ENCODE measurements at regions not wholly inside any gene's neighbourhood (a gene's known extent, or its start where the extent isn't known, plus 50 kb on each side); places are given as distances from the start of the nearest gene placed in this dataset.
"Not testable (repeated sequence)": the region's sequence is repeated elsewhere in the genome, so short reads cannot be mapped to it uniquely, and the experiment has no call there.

DNA sequence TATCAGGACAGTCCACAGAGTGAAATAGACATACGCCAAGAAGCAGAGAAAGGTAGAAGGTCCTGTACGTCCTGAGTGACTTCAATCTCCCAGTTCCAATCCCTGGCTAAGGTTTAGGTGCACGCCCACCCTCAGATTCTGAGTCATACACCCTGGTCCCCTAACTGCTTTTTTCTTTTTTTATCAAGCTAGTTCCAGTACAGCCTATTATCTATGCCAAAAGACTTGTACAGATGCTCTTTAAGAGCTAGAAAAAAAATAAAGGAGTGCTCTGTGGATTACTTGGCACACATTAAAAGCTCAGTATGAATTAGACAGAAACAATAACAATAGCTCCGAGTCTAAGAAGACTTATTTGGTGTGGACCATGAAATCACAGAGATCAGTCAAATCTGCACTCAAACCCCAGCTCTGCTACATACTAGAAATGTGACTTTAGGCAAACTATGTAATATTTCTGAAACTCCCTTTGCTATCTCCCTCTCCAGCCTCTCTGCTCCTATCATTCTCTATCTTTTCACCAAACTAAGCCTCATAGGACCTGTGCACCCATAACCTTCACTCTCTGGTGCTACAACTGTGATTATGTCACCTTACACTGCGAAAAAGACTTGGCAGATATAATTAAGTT is 168.8 kb upstream of the KCTD7 start:
- not testable (repeated sequence) for DNase-seq

DNA sequence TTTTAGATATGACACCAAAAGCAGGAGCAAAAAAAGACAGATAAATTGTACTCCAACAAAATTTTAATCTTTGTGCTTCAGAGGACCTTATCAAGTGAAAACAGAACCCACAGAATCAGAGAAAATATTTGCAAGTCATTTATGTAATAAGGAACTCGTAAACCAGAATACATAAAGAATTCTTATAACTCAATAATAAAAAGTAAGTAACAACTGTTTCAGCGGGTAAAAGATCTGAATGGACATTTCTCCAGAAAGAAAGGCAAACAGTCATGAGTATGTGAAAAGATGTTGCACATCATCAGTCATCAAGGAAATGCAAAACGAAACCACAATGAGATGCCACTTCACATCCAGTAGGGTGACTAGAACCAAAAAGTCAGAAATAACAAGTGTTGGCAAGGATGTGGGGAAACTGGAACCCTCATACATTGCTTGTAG is 167.7 kb upstream of the KCTD7 start:
- DNase-seq = no peak

GRCh38 chr7:66461397-66461796 is 167.3 kb upstream of the KCTD7 start:
- DNase-seq = not testable (repeated sequence)

DNA sequence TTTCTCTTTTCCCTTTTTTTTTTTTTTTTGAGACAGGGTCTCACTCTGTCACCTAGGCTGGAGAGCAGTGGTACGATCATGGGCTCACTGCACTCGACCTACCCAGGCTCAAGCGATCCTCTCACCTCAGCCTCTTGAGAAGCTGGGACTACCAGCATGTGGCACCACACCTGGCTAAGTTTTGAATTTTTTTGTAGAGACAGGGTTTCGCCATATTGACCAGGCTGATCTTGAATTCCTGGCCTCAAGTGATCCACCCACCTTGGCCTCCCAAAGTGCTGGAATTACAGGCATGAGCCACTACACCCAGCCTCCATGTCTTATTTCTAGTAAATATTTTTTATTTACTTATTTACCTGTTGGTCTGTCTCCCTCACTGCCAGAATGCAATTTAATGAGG is 165.8 kb upstream of the KCTD7 start:
- not testable (repeated sequence) for DNase-seq

- no peak for DNase-seq
Measured at GRCh38 chr7:66464059-66464458, 164.6 kb upstream of the KCTD7 start.

DNA sequence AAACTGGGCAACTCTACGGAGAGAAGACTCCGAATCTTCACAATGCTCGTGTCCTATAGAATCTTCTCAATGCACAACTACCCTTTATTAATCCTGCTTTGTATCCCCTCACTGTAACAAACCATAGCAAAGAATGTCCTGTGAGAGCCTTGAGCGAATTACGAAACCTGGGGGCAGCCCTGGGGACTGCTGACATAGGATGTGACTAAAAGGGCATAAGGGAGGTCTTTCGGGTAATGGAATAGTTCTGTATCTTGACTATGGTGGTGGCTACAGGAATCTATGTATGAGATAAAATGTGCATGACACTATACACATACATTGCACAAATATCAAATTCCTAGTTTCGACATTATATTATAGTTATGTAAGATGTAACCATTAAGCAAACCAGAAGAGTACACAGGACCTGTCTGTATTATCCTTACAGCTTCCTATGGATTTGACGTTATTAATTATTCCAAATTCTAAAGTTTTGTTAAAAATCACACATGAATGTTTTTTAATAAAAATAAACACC is 162.5 kb upstream of the KCTD7 start:
- no peak for DNase-seq

DNA sequence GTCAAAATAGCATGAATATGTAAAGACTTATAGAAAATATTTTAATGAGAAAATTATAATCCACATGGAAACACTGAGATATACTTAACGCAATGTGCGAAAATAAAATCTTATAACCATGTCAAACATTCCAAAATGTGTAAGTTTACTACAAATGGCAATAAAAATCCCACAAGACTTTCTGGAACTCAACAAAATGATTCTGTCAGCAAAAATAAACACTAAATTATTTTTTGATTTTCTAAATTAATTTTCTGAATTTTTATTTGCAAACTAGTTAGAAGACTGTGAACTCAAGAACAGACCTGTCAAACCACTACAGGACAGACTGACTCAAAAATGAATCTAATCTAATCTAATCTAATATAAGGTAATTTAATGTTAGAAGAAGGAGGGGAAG is 160.8 kb upstream of the KCTD7 start:
- DNase-seq = no peak

DNA sequence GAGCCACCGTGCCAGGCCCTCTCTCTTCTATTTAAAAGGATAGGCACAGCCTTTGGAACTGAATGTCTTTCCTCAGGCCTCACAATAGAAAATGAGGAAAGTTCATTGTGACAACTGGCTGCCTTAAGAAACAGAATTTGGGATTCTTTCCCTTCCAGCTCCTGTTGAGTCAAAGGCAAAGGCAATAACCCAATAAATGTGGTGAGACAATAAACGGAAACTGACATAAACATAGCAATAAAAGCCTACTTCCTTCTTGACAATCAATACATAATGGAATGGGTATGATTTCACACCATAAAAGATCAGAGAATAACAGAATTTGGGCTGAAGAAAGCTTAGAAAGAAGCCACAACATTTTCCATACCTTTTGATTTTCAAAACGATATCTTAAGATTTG is 155.6 kb upstream of the KCTD7 start:
- not testable (repeated sequence) for DNase-seq

- no peak for DNase-seq
Measured at GRCh38 chr7:66474441-66474840, 154.2 kb upstream of the KCTD7 start.

- not testable (repeated sequence) for DNase-seq
Measured at GRCh38 chr7:66476056-66476455, 152.6 kb upstream of the KCTD7 start.

DNA sequence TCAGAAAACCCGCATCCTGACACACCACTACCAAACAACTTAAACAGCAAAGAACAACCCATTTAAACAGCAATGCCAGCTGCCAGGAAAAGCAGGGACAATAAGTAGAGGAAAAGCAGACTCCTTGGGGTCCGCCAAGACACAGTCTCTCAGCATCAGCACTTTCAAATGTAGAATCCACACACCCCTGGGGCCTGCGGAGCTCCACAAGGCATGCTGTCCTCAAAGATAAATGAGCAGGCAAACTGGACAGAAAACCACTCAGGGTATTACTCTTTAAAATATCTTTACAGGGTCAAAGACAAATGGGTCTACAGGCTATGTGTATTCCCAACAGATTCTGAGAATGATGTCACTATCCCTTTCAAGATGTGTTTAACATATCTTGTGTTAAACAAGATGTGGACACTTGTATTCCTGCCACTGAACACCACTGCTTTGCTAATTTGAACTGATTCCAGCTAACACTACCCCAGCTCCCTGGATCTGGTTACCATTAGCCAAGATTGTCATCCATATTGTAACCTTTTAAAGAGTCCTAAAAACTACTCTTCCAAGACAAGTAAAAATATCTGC is 150.8 kb upstream of the KCTD7 start:
- not testable (repeated sequence) for DNase-seq

DNA sequence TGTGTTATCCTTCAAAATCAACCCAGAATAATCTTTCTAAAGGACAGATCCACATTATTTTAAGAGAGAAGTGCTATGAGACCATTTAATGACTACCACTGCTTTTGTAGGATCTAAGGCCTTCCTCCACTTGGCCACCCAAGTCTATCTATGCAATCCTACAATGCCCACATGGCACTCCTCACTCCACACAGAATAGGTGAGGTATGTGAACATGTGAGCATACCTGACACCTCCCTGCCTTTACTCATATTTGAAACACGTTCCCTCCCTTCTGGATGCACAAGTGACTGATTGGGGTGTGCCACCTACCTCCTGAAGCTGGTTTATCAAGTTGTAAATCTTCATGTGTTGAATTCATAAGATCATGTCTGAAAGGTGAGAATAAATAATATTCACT is 147.5 kb upstream of the KCTD7 start:
- not testable (repeated sequence) for DNase-seq

- DNase-seq = not testable (repeated sequence)
Measured at GRCh38 chr7:66489065-66489464, 139.6 kb upstream of the KCTD7 start.

- not testable (repeated sequence) for DNase-seq
Measured at GRCh38 chr7:66489741-66490140, 138.9 kb upstream of the KCTD7 start.

DNA sequence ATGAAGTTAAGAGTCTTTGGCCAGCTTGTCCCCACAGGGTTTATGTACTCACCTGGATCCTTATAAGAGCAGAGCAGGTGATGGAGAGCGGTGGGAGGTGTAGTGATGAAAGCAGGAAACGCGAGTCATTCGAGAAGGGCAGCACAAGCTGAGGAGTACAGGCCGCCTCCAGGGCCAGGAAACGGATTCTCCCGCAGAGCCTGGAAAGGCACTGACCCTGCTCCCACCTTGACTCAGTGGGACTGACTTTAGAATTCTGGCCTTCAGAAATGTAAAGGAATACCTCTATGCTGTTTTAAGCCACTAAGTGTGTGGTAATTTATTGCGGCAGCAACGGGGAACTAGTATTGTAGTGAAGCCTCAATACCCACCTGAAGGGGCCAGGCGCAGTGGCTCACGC is 137.7 kb upstream of the KCTD7 start:
- not testable (repeated sequence) for DNase-seq

DNA sequence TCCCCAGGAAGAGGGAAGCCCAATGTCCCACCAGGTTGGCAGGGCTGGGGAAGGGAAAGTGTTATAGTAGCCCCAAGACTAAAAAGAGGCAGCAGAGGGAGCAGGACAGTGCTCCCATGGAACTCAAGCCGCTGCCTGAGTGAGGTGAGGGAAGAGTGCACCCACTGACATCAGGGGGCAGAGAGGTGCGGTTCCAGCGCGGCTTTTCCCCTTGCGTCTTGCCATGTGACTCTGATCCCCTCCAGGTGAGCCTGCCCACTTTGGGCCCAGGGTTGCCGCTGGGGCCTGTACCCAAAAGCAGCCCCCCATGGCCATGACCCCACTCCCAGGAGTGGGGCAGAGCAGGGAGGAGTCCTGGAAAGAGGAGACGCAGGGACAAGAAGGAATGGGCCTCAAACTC is 136.3 kb upstream of the KCTD7 start:
- DNase-seq = not testable (repeated sequence)

DNA sequence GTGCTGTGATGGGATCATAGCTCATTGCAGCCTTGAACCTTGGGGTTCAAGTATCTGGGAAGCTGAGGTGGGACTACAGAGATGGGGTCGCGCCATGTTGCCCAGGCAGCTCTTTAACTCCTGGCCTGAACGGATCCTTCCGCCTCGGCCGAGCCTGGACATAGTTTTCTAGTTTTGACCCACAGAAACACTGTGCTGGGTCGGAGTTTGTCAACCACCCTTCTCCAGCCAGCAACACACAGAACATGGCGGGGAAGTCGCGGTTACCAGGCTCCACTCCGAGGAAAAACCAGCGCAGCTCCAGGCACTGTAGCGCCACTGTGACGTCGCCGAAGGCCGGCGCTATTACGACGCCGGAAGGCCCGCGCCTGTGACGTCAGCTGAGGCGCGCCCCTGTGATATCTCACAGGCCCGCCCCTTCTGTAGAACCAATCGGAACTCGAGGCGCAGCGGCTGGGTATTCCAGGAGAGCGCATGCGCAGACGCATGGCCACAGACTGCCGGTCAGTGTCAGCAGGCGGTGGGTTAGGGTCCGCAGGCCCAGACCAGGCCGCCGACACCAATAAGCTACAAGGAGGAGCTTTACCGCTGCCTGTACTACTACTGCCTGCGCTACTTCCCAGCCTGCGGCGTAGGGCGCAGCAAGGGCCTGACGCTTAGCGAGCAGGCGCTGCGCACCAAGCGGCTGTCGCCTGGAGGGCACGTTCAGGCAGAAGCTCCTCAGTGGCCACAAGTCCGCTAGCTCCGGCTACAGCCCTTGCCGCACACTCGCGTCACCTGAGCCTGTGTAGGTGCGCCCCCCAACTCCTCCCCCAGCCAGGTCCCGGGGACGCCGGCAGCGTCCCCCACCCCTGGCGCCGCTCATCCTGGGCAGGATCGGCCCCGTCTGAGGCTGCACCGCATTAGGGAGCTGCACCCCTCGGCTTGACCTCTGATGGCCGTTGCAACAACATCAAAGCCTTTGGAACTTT is 135.2 kb upstream of the KCTD7 start:
- DNase-seq = peak; percentile 92

DNA sequence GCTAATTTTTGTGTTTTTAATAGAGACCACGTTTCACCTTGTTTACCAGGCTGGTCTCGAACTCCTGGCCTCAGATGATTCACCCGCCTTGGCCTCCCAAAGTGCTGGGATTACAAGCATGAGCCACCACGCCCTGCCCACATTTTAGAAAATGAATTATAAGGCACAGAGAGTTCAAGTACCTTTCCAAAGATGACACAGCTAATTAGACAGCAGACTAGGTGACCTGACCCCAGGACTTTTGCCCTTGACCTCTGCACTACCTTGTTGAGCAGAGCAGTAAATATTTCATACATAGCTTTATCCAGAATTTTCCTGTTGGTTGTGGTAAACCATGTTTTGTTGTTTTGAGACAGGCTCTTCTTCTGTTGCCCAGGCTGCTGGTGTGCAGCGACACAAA is 131.3 kb upstream of the KCTD7 start:
- DNase-seq = no peak

GRCh38 chr7:66500087-66500486 is 128.6 kb upstream of the KCTD7 start:
- DNase-seq = no peak

GRCh38 chr7:66502230-66503035 is 126.2 kb upstream of the KCTD7 start:
- DNase-seq = no peak

DNA sequence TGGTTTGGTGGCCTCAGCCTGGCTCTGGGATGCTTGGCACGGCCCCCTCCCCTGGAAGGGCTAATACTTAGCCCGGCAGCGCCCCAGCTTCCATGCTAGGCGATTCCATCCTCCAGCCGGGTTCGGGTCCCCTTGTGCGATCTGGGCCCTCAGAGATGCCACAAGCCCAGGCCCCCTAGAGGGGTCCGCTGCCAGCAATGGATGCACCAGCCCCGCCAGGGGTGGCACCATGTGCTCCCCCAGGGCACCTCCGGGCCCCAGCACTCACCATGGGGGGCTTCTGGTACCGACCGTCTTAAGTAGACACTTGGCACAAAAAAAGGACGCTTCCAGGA is 125.7 kb upstream of the KCTD7 start:
- DNase-seq = no peak

DNA sequence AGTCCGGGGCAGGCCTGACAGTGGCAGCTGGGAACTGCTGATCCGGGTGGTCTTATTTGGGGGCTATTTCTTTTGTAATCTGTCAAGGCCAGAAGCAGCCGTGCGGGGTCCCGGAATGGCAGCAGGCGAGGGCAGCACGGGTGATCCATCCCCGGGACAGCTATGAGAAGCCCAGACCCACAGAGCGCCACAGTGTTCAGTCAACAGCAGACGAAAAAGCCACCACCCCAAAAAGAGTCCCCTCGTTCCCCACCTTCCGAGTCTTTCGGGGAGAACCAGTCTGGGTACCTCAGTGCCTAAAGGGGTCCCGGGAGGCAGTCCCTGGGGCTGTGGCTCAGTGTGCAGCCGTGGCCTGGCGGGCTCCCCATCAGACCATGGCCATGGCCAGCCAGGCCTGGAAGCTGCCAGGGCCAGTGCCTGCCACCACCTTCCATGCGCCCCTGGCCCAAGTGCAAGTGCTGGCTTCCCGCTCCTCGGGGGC is 125.1 kb upstream of the KCTD7 start:
- no peak for DNase-seq

GRCh38 chr7:66504131-66504530 is 124.5 kb upstream of the KCTD7 start:
- DNase-seq = no peak

Data from NCI-H446 treated with DMSO at 0.1 percent for 48 hours (cell line).